HG03103 (cell line): ENCODE measurements at regions not wholly inside any gene's neighbourhood (a gene's known extent, or its start where the extent isn't known, plus 50 kb on each side); places are given as distances from the start of the nearest gene placed in this dataset.
"Not testable (repeated sequence)": the region's sequence is repeated elsewhere in the genome, so short reads cannot be mapped to it uniquely, and the experiment has no call there.

Experiments used
- ATAC-seq: cut with Tn5 transposase; IDR thresholded peaks from one replicate; pipeline ENCODE4 v1.9.1; 2021; ENCODE audit warnings: low read depth; ENCODE audit not compliant: unreplicated experiment

GRCh38 chr12:91651728-91652127 lies 469.1 kb upstream of the DCN start:
- no peak for ATAC-seq

DNA sequence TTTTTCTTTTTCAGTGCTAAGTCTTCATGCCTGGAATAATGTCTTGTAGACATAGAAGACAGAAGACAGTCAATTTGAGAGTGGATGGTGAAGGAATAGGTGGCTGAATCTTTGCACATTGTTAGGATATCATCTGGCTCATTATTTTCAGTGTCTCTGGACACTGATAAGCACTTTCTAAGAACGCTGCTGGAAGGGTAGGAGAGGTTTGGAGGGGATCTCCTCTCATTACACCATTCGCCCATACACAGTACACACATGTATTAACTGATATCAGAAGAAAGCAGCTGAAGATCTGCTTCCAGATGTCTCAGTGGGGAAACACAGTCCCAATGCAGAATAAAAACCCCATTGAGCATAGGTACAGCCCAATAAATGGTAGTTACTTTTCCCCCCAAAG lies 461.1 kb upstream of the DCN start:
- no peak for ATAC-seq

- no peak for ATAC-seq
Measured at GRCh38 chr12:91640021-91640420, 457.4 kb upstream of the DCN start.

DNA sequence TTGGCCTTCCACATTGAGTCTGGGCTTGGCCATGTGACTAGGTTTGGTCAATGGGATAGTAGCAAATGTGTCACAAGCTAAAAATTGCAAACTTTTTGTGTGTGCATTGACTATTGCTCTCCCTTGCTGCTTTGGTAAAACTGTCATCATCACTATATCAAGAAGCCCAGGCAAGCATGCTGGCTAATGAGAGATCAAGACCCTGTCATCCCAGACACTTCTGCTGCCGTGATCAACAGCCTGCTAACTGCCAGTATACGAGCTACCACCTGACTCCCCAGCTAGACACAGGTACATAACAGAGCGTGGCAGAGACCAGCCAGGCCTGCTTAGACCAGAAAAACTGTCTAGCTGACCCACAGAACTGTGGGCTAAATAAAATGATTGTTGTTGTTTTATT lies 456.7 kb upstream of the DCN start:
- ATAC-seq: no peak

GRCh38 chr12:91637789-91638624 lies 455.4 kb upstream of the DCN start:
- ATAC-seq: no peak

DNA sequence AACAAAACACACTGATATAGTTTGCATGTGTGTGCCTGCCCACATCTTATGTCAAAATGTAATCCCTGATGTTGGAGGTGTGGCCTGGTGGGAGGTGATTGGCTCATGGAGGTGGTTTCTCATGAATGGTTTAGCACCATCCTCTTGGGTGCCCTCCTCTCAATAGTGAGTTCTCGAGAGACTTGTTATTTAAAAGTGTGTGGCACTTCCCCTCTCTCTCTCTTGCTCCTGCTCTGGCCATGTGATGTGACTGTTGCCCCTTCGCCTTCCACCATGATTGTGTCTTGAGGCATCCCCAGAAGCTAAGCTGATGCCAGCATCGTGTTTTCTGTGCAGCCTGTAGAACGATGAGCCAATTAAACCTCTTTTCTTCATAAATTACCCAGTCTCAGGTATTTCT lies 454.1 kb upstream of the DCN start:
- no peak for ATAC-seq

GRCh38 chr12:91634386-91634713 lies 451.7 kb upstream of the DCN start:
- ATAC-seq: not testable (repeated sequence)

DNA sequence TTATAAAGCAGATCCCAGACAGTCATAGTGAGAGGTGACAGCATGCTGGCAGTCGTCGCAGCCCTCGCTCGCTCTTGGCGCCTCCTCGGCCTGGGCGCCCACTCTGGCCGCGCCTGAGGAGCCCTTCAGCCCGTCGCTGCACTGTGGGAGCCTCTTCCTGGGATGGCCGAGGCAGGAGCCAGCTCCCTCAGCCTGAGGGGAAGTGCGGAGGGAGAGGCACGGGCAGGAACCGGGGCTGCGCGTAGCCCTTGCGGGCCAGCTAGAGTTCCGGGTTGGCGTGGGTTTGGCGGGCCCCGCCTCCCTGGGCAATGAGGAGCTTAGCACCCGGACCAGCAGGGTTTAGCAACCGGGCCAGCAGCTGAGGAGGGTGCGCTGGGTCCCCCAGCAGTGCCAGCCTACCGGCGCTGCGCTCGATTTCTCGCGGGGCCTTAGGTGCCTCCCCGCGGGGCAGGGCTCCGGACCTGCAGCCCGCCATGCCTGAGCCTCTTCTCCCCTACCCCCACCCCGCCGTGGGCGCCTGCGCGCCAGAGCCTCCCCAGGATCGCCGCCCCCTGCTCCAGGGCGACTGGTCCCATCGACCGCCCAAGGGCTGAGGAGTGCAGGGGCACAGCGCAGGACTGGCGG lies 451.2 kb upstream of the DCN start:
- ATAC-seq: no peak

DNA sequence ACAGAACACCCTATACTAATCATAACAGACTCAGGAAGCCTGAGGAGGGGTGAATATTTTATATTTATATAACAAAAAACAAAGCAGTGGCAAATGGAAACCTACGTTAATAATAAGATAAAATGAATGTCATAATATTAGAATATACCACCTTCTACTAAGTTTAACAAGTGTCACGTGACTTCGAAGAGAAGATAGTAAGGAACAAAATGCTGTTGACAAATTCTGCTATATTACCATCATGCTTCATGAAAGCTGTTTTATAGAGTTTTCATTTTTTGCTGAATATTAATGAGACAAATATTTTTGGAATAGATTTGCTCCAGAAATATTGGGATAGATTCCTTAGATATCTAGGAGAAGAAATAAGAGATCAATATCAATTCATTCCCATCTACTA lies 450.6 kb upstream of the DCN start:
- no peak for ATAC-seq

GRCh38 chr12:91632042-91632786 lies 449.6 kb upstream of the DCN start:
- no peak for ATAC-seq

- no peak for ATAC-seq
Measured at GRCh38 chr12:91630596-91631293, 448.1 kb upstream of the DCN start.

GRCh38 chr12:91630083-91630482 lies 447.5 kb upstream of the DCN start:
- no peak for ATAC-seq

DNA sequence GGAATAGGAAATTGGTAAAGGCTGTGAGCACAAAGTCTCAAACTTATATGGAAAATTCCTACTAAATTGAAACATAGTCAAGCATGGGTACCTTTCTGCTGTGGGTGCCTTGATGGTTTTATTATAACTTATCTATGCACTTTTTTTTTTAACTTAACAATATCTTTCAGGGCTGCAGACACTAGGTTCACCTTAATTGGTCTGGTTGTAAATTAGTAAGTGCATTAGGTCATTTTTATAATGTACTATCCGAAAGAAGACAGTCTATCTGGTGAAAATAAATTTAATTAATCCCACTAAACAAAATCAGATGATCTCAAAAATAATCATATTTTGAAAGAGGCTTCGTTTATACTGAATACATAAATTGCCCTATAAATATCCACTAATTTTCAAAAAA lies 446.8 kb upstream of the DCN start:
- ATAC-seq: no peak

DNA sequence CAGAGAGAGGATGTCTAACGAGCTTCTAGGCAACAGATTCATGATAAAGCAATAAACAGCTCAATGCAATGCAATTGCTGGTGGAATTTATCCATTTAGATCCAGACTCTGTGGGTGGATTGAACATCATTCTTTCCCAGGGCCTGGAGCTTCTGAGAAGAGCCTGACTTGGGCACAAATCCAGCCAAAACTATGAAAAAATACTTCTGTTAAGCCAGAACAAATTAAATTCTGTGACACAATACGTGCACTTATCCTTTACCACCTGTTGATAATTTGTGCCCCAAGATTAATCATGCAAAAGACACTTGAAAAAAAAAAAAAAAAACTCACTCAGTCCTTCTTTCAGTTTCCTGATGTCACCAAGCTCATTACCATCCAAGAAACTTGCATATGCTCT lies 446.0 kb upstream of the DCN start:
- no peak for ATAC-seq

DNA sequence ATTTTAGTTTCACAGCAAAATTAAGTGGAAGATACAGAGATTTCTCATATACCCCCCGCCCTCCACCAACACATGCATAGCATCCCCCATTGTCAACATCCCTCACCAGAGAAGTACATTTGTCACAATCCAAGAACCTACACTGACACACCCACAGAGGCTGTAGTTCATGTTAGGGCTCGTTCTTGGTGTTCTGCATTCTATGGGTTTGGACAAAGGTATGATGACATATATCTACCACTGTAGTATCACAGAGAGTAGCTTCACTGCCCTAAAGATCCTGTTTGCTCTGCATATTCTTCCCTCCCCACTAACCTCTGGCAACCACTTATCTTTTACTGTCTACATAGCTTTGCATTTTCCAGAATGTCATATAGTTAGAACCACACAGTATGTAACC lies 444.6 kb upstream of the DCN start:
- no peak for ATAC-seq

DNA sequence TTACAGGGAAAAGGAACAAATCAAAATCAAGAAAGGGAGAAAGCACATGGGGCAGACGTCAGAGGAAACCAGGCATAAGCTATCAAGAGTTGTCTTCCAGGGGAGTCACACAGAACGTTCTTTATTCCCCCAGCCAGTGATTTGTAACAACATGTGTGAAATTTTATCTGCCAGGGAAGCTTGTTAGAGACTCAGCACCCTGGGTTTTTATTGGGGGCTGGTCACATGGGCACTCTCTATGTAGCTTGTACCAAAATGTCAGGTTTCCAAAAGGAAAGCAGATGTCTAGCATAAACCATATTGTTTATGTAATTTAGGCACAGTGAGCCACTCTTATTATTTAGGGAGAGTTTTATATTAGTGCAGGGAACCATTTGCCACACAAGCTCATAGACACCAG lies 440.4 kb upstream of the DCN start:
- no peak for ATAC-seq

GRCh38 chr12:91622037-91622436 lies 439.4 kb upstream of the DCN start:
- no peak for ATAC-seq

GRCh38 chr12:91620992-91621391 lies 438.4 kb upstream of the DCN start:
- ATAC-seq: no peak

DNA sequence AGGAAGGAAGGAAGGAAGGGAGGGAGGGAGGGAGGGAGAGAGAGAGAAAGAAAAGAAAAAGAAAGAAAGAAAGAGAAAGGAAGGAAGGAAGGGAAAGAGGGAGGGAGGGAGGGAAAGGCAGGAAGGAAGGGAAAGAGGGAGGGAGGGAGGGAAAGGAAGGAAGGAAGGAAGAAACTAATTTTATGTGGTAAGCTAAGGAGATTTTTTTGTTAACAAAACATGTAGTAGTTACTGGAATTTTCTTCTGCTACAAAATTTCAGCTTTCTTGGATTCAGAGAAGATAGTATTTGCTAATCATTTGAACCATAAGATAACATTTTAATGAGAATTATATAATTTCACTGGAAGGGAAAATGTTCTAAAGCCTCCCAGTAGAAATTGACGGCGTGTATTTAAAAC lies 437.8 kb upstream of the DCN start:
- ATAC-seq: no peak

GRCh38 chr12:91618281-91618680 lies 435.7 kb upstream of the DCN start:
- no peak for ATAC-seq

DNA sequence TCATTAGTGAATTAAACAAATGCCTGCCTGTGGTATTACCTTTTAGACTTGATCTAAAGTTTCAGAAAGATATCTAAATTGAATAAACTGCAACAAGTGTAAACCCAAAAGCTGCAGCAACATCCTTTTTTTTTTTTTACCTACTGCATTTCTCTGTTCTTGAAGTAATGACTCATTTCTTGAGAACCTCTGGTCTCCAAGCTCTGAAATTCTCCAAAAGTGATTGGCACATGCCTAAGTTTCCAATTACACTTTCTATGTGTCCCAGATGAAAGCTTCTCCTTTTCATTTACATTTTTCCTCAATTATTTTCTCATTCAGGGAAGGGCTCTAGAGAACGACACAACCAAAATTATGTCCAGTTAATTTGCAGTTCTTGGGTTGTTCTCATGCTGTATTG lies 435.2 kb upstream of the DCN start:
- ATAC-seq: peak; percentile 46
